ENCODE measurements at regions not wholly inside any gene's neighbourhood (a gene's known extent, or its start where the extent isn't known, plus 50 kb on each side); places are given as distances from the start of the nearest gene placed in this dataset.
A peak's percentile ranks its signal among the peaks of the same experiment; 100 is the strongest.
"Not testable (repeated sequence)": the region's sequence is repeated elsewhere in the genome, so short reads cannot be mapped to it uniquely, and the experiment has no call there.

DNA sequence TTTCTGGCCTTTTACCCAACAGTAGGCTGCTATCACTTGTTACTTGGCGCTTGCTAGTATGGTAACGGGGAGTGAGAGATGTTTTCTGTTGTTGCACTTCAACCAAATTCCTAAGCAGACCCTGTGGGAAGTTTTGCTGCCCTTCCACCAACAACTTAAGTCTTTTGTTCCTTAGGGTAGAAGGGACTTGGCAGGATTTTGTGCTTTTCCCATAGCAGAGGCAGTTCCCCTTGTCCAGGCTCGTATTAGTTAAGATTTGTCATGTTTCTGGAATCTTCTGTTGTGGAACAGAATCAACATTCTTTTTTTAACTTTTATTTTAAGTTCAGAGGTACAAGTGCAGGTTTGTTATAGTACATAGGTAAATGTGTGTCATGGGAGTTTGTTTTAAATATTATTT lies 73.2 kb upstream of the SGIP1 start:
- no peak for DNase-seq (ENCODE audit: low read depth)

DNA sequence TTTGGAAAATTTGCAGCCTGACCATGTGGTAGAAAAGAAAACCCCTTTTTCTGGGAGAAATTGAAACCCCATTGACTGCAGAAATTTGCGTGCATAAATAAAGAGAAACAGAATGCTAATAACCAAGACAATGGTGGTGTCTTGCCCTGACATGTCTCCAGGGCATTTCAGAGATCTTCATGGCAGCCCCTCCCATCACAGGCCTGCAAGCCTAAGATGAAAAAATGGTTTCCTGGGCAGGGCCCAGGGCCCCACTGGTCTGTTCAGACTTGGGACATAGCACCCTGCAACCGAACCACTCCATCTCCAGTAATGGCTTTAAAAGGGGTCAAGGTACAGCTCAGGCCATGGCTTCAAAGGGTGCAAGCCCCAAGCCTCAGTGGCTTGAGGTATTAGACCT lies 71.6 kb upstream of the SGIP1 start:
- DNase-seq (ENCODE audit: low read depth): no peak

DNA sequence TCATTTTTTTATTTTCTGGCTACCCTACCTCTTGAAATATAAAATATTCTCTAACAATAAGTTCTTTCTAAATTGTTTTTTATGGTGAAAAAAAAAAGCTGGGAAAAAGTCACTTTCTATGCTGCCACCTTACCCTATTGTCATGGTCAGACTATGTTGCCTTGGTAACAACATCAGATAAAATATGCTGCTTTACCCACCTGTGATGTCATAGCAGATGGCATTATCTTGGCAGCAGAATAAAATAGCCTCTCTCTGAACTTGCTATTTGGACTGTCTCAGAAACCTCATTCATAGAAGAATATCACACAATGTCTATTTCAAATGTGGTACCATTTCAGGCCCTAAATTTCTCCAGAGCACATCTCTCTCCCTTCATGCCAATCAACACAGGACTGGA lies 69.6 kb upstream of the SGIP1 start:
- no peak for DNase-seq (ENCODE audit: low read depth)

DNA sequence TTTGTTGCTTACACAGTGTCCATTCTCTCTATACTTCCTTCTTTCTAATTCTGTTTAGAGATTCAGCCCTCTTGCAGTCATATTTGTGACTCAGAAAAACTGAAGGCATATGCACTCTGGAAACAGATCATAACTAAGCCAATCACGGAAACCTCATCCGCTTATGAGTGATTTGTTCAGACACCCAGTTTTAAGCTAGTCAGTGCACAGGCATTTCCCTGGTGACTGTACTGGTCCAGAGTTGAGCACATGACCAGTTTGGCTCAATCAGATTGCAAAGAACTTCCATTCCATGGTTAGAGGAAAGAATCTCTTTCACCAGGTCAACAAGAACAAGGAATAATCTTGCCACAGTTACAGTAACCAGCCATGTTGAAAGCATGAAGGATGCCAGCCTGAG lies 69.2 kb upstream of the SGIP1 start:
- DNase-seq (ENCODE audit: low read depth): peak; percentile 90

DNA sequence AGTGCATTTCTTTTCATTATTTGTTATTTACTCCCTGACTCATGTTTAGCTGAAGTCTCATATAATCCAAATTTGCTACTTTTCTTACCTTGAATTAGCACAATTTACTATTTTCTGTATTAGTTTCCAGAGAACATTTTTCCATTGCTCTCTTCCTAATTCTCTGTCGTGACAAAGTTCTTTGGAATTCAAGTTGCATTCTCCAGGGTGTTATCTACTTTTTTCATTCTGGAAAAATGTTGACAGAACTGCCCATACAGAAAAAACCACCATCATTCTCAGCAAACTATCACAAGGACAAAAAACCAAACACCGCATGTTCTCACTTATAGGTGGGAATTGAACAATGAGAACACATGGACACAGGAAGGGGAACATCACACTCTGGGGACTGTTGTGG lies 67.3 kb upstream of the SGIP1 start:
- DNase-seq (ENCODE audit: low read depth): peak; percentile 21

DNA sequence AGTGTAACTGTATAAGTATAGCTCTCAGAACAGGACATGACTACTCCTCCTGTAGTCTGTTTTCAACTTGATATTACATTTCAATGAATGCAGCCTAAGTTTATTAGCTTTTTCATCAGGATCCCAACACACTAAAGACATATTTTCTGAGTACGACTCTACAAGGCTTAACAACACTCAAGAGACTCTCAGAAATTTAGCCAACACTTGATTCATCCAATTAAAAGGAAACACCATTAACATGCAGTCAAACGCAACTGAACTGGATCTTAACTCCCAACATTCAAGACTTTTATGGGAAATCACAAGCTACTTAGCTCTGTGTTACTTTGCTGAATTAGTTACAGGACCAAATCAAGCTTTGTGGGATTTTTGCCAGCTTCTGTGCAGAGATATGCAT lies 65.2 kb upstream of the SGIP1 start:
- DNase-seq (ENCODE audit: low read depth): no peak

DNA sequence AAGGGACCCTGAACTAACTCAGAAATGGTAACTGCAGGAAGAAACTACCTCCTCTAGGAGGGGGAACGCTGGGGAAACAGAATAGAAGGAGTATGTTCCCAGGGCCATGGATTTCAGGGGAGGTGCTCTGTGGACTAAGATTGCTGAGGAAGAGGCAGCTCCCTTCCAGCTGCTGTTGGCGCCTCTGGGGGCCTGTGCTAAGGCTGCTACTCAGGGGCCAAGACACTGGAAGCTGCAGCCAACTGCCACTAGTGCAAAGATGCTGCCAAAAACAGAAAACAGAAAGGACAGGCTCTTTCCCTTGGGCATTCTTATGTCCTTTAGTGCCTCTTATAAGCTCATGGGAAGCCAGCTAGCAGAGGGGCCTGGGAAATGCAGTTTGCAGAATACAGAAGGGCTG lies 58.0 kb upstream of the SGIP1 start:
- no peak for DNase-seq (ENCODE audit: low read depth)

DNA sequence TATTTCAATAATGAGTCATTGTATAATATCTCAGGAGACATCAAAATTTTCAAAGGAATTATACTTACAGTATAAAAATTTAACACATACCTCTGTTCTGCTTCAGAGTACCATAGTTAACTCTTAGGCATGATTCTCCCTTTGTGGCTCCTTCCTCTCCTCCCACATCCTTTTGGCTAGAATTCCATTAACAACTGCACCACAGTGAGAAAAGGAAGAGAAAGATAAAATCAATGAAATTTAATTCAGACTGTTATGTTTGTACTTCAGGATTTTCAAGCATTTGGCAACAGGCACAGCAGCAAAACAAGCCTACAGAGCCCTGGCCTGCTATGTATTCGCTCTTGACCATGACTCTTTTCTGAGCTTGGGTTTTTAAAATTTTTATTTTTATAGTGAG lies 57.2 kb upstream of the SGIP1 start:
- DNase-seq (ENCODE audit: low read depth): no peak

DNA sequence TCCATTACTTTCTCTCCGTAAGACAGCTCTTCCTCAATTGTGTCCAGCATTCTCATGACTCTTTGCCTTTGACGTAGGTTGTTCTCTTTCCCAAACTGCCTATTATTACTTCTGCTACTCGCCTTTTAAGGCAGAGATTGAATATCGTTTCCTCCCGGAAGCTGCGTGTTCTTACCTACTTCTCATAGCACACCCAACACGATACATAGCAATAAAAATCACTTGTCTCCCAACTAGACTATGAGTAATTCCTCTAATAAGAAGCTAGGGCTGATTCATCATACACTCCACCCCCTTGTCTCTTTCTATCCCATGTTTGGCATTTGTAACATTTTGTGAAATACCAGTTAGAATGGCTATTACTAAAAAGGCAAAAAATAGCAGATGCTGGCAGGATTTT lies 55.8 kb upstream of the SGIP1 start:
- DNase-seq (ENCODE audit: low read depth): peak; percentile 45

DNA sequence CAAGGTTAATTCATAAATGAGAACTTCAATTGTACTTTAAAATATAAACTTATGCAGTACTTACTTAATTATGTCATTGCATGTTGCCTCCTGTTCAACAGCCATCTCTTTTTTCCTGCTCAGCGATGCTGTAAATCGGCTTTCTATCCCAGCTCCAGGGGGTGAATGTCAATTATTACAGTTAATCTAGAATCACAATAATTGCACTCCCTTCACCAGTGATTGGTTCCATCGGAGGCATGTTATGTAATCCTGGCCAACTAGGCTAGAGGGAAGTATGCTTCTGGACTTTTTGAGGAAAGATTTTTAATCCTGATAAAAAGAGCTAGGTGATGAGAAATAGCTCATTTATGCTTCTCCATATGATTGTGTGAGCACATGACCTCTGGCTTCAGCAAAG lies 53.8 kb upstream of the SGIP1 start:
- no peak for DNase-seq (ENCODE audit: low read depth)

DNA sequence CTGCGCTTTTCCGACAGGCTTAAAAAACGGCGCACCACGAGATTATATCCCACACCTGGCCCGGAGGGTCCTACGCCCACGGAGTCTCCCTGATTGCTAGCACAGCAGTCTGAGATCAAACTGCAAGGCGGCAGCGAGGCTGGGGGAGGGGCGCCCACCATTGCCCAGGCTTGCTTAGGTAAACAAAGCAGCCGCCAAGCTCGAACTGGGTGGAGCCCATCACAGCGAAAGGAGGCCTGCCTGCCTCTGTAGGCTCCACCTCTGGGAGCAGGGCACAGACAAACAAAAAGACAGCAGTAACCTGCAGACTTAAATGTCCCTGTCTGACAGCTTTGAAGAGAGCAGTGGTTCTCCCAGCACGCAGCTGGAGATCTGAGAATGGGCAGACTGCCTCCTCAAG lies 52.7 kb upstream of the SGIP1 start:
- not testable (repeated sequence) for DNase-seq (ENCODE audit: low read depth)

Measured in fibroblast of gingiva (primary cell).